CD1c-positive myeloid dendritic cell (primary cell): ENCODE measurements at regions not wholly inside any gene's neighbourhood (a gene's known extent, or its start where the extent isn't known, plus 50 kb on each side); places are given as distances from the start of the nearest gene placed in this dataset.
"Not testable (repeated sequence)": the region's sequence is repeated elsewhere in the genome, so short reads cannot be mapped to it uniquely, and the experiment has no call there.

ENCODE experiments used
- DNase-seq: peaks from one replicate; pipeline ENCODE4 v3.0.0-alpha.2; 2016; ENCODE audit errors: extremely low spot score

DNA sequence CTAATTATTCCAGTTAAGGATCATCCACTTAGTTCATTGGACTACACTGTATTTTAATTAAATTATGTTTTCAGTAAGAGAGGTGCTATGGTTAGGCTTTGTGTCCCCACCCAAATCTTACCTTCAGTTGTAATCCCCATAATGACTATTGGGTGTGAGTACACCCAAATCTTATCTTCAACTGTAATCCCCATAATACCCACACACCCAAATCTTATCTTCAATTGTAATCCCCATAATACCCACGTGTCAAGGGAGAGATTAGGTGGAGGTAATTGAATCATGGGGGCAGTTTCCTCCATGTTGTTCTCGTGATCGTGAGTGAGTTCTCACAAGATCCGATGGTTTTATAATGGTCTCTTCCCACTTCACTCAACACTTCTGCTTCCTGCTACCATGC is 208.0 kb upstream of the PHACTR1 start:
- no peak for DNase-seq

DNA sequence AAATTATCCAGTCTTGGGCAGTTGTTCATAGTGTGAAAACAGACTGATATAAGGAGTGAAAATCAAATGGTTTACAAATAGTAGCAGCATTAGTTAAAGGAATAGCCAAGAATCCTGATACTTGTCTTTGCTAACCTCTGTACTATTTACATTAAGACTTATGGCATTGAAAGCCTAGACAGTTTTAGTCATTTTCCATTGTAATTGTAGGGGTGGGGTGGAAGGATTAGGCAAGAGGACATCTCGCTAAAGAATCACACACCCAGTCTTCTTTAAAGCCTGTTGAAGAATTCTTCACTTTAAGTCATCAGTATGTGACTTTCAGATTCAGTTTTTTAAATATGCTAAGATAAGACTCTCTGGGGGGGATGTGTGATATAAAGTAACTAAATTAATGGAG is 207.5 kb upstream of the PHACTR1 start:
- DNase-seq, result no peak

DNA sequence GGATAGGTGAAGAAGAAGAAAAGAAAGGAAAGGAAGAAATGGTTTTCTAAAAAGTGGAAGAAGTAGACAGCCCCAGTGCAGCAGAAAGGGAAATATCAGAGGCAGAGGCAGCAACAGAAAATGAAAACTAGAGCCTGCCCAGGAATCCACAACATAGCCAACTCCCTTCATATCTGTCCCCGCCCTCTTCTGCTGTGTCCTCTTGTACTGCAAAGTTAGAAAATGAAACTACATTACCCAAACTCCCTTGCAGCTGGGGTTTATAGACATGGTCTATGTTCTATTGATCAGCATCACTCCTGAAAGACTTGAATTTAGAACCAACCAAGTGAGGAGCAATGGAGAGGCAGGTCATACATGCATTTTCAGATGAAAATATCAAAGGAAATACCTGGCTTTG is 200.5 kb upstream of the PHACTR1 start:
- no peak for DNase-seq

DNA sequence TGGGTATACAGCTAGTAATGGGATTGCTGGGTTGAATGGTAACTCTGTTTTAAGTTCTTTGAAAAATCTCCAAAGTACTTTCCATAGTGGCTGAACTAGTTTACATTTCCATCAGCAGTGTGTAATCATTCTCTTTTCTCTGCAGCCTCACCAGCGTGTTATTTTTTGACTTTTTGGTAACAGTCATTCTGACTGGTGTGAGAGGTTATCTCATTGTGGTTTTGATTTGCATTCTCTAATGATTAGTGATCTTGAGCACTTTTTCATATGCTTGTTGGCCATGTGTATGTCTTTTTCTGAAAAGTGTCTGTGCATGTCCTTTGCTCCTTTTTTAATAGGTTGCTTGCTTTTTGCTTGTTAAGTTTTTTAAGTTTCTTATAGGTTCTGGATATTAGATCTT is 194.2 kb upstream of the PHACTR1 start:
- DNase-seq, result no peak

DNA sequence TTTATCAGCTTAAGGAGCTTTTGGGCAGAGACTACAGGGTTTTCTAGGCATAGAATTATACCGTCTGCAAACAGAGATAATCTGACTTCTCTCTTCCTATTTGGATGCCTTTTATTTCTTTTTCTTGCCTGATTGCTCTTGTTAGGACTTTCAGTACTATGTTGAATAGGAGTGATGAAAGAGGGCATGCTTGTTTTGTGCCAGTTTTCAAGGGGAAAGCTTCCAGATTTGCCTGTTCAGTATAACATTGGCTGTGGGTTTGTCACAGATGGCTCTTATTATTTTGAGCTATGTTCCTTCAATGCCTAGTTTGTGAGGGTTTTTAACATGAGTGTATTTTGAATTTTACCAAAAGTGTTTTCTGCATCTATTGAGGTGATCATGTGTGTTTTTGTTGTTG is 192.8 kb upstream of the PHACTR1 start:
- no peak for DNase-seq

DNA sequence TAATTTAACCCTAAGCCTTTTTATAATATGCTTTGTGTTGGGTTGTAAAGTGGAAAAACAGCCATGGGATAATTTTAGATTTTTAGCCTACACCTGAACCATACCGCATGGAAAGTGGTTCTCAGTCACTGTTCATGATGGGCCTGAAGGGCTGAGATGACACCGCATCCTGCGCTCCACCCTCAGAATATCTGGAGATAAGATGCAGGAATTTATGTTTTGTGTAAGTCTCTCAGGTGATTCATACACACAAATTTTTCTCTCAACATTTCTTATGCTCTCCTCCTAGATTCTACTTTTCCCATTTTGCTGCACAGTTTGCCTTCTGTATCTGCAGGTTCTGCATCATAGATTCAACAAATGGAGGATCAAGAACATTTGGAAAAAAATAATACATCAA is 191.3 kb upstream of the PHACTR1 start:
- no peak for DNase-seq

DNA sequence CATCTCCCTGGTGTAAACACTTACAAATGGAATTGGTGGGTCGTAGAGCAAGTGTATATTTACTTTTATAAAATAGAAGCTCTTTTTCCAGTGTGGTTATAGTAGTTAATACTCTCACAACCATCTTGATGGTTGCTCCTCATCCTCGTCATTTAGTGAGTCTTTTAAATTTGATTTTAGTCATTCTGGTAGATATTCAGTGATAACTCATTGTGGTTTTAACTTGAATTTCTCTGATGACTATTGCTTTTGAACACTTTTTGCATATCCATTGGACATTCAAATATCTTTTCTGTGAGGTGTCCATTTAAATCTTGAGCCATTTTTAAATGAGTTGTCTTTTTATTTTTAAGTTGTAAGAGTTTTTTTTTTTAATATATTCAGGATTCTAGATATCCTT is 189.2 kb upstream of the PHACTR1 start:
- DNase-seq, result no peak

DNA sequence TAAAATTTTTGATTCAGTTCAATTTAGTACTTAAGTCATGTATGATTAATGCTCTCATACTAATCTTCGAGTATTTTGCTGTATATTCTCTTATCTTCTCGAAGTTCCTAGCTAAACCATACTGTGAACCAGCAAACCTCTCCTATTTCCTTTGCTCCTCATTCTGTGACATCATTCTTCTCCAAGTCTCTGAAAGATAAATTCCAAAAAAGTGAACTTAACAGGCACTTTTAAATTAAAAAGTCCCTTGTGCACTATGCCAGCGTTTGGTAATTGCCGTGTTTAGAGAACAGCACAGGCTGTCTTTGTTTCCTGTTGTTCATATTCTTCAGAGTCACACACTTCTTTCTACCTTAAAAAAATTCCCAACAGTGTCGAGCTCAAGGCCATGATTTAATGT is 188.4 kb upstream of the PHACTR1 start:
- no peak for DNase-seq

DNA sequence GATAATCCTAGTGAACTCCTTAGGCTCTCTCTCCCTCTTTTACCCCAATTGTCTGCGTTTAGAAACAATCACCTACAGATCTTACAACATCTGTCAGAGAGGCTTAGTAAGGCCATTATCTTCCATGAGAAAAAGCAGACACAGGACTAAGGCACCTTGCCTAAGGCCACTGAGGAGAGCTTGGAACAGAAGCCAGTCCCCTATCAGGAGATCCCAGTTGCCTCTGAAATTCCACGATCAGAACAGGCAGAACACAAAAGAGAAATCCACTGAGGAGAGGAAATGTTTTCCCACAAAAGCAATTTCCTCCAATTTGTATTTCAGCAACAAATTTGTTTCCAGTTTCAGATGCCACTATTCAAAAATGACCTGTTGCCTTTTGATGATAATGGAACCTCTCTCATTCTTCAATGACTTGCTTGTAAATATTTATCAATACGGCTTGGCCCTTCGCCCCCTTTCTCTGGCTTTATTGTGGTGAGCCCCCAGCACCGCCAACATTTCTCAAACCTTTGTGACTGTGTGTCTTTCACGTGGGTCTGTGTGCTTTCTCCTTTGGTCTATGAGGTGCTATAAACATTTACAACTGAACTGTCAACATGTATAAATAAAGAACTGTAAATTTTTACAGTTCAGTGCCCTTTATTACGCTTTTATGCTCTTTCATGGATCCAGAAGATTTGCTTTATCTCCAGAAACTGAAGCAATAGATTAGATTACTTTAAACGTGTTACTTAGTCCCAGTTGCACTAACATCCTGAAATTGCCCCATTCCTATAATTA is 187.8 kb upstream of the PHACTR1 start:
- no peak for DNase-seq

DNA sequence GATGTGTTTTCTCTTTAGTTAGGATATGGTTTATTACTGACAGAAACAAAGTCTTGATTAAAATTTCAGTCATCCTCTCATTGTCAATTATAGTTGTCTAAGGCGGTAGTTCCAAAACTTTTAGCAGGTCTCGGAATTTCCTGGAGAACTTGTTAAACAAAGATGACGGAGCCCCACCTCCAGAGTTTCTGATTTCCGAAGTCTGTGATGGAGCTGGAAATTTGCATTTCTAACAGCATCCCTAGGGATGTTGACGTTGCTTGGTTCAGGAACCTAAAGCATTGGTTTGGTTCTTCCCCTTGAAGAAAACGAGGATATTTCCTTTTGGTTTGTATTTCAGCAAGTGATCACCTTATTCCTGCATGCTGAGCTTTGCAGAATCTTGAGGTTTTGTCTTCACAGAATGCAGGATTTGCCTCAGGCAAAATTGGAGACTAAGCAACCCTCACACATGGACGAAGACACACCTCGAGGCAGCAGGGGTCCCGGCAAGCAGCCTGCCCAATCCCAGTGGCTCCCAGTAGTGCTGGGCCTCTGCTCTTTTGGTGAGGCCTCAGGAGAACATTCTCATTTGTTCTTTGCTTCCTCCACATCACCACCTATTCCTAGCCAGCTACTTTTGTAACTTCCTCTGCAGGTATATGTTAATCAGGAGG is 187.1 kb upstream of the PHACTR1 start:
- DNase-seq, result no peak

DNA sequence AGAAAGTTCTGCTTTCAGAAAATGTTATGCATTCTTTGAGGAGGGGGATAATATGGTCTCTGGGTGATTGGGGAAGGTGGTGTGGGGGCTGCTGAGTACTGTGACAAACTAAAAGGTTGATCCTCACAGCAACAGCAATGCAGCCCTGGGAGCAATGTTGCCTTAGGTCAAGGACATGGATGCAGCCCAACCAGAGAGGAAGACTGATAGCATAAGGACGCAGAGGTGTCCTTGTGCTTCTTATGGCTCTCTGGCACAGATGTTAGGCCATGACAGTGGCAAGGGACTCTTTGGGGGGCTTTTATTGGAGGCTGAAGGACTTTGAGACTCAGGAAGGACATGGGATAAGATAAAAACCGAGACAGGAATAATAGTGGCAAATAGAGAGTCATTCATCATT is 186.2 kb upstream of the PHACTR1 start:
- DNase-seq, result no peak

DNA sequence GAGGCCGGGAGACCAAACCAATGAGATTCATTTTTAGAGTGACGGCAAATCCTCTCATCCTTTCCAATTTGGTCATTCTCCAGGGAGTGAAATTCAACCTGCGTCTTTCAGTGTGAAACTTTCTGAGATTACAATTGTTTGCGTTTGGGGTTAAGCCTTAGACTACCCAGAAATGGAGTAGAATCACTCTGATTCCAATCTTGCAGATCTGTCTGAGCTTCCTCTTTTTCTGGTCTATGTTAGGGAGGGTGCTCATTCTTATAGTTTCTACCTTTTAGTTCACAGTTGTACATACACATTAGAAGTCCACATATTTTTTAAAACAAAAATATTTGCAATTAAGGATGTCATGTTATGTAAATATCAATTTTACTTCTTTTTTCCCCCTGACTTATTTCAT is 183.0 kb upstream of the PHACTR1 start:
- DNase-seq, result no peak

DNA sequence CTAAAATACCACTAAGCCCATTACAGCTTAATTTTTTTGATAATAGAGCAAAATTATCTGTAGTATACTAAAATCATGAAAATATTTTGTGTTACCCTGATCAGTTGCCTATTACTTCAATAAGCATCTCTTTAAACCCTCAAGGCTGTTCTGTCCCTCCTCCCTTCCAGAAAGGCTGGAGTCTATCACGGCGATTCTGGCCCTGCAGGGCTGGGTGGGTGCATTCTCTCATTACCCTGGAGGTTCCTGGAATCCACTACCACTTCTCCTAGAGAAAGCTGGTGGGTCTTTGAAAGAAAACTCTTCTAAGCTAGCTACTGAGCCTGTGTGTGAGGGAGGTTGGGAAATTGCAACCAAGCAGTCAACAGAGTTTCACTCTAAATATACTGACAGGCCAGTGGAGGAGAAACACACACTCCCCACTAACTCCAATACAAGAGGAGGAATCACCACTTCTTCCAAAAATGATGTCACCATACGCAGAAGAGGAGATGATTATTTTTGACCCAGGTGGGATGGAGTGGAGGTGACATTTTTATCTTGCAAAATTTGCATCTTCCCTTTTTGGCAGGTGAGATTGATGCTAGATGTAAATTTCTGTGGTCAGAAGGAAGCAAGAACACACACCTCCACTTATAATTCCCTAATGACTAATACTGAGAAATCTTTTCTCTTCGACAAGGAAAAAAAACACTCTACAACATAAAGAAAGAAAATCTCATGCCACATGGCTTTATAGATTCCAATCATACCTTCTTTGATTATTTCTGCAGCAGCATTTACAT is 182.3 kb upstream of the PHACTR1 start:
- no peak for DNase-seq

DNA sequence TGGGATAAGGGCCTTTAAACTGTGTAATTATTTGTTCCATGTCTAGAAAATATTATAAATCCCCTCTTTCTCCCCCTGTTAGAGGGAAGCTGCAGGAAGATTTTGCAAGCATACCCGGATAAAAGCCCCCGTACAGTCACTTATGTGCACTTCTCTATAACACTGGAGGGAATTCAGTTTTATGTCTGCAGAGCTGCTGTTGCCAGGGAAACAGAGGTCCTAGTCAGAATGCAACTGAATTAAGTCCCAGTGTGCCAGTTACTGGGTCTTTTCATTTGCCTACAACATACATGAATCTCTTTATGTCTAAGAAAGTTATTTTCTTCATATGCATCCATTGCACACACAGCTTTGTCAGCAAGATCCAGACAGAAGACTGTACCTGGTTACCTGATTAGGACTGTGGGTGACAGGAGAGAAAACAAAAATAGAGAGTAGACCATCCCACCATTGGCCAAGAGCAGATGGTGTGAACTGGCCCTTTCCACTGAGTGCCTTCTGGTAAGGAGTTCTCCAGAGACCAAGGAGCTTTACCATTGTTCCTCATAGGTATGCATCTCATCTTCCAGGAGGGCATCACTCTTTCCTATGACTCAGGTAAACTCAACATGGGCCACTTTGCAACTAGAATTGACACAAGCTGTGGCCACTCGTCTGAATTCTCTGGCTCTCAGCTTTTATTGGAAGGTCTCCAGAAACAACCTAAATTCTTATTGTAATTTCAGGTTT is 180.8 kb upstream of the PHACTR1 start:
- no peak for DNase-seq

DNA sequence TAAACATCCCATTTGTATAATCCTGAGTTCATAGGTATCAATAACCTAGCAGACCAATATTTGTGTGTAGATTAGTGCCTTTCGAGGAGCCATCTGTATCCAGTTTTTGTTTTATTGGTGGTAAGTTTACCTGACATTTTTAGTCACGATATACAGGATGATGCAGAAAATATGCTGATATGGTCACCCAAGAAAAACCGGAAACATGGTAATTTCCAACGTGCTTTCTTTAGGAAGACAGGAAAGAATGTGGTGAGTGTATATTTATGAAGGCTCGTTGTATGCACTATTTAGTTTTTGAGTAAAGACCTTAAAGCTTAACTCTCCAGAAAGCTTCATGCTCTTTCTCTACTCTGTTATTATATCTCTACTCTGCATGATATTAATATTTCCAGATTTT is 180.2 kb upstream of the PHACTR1 start:
- DNase-seq, result no peak

DNA sequence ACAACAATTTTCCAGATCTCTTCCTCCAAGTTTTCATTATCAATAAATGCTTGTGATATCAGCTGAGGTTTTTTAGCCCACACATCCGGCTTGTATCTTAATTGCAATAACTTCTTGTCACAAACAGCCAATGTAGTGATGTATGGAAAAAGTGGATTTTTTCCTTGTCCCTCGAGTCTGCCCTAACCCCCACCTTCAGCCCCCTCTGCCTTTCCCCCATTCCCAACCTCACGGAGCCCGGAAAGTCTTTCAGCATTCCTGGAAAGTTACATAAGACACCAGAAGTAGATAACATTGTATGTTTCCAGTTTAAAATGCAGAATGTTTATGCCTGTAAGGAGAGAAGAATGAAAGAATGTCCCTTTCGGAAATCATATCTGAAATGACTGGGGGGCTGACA is 179.2 kb upstream of the PHACTR1 start:
- no peak for DNase-seq

DNA sequence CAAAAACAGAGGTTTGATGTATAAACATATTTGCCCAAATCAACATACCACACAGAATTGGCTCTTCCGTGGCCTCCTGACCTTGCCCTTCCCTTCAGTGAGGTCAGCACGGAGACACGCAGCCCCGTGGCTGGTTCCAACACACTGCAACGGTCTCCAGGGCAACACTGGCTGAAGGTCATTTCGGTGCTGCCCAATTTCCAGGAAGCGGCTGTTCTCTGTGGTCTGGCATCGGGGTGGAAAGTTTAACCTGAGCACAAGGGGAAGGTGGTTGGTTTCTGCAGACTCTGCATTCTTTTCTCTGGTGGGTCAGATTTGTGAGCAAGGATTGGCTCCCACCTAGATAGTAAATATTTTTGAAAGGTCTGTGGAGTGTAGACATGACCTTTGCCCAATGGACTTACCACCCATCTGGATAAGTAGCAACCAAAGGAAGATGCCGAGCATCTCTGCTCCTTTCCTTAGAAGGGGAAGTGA is 177.6 kb upstream of the PHACTR1 start:
- DNase-seq, result no peak

DNA sequence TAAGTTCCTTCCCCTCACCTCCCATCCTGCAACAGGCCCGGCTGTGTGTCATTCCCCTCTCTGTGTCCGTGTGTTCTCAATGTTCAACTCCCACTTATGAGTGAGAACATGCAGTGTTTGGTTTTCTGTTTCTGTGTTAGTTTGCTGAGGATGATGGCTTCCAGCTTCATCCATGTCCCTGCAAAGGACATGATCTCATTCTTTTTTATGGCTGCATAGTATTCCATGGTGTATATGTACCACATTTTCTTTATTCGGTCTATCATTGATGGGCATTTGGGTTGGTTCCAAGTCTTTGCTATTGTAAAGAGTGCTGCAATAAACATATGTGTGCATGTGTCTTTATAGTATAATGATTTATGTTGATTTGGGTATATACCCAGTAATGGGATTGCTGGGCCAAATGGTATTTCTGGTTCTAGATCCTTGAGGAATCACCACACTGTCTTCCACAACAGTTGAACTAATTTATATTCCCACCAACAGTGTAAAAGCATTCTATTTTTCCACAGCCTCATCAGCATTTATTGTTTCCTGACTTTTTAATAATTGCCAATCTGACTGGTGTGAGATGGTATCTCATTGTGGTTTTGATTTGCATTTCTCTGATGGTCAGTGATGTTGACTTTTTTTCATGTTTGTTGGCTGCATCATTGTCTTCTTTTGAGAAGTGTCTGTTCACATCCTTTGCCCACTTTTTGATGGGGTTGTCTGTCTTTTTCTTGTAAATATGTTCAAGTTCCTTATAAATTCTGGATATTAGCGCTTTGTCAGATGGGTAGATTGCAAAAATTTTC is 174.1 kb upstream of the PHACTR1 start:
- DNase-seq, result not testable (repeated sequence)

DNA sequence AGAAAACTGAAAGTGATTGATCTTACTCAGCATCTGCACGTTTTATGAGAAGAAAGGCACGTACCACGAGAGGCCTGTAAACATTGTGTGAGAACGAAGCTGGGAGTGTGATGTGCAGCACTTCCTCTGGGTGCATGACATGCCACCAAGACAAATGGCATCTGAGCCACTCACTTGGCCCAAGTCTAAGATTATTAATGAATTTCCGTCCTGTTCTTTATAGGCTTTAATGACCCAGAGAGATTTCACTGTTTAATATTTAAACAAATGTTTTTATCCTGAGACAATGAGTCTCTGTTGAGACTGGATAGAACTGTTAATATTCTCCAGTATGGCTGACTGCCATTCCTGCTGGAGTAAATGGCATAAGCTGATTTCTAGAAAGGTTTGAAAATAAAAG is 172.6 kb upstream of the PHACTR1 start:
- DNase-seq, result no peak

DNA sequence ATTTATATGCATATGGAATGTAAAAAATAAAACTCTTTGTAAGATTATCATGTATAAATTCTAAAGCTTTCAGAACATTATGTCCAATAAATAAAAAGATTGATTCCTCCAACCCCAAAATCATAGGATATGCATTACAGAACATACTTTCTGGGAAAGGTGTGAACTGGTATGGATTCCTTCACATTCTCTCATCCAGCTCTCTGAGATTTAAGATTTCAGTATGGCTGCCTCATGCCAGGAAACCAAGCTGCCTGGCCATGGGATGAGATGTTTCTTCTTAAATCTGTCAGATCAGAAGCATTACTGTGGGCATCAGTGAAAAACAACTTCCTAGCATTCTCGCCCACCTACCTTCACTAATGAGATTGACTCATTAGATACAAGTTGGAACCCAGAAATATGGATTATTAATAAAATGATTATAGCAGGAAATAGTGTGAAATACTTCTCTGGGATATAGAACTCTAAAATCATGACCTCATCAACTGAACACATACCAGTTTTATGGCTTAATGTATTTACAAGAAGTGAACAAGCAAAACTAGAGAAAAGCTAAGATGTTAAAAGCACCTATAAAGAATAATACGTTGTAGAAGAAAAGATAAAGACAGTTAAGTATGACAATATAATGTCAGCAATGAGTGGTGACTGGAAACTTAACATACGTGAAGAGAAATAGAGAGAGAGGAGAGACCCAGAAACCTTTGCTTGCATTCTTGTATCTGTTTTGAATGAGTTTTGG is 171.6 kb upstream of the PHACTR1 start:
- DNase-seq, result no peak
